Left lung (tissue), 4 donors: ENCODE measurements at regions not wholly inside any gene's neighbourhood (a gene's known extent, or its start where the extent isn't known, plus 50 kb on each side); places are given as distances from the start of the nearest gene placed in this dataset.

Source experiments
- ATAC-seq: fragments of 200-7000 bp; cut with Tn5 transposase; one replicate; pipeline ENCODE4 v1.9.1; 2020; ENCODE audit warnings: moderate library complexity
- DNase-seq, 4 donors: peaks; one replicate each; pipeline ENCODE4 v3.0.0-alpha.2; 2013 to 2020
- H3K27ac ChIP-seq, 2 donors: fragments of 200-600 bp; sonication (generic) in 1 of 2; one replicate each; pipeline versions ENCODE4 v1.5.0 to v1.8.0; 2020 to 2021
- H3K27me3 ChIP-seq, 2 donors: fragments of 200-600 bp; sonication (generic) in 1 of 2; one replicate each; pipeline versions ENCODE4 v1.5.0 to v1.8.0; 2020 to 2021
- H3K36me3 ChIP-seq, 2 donors: fragments of 200-600 bp; sonication (generic) in 1 of 2; one replicate each; pipeline versions ENCODE4 v1.5.0 to v1.8.0; 2020 to 2021
- H3K4me1 ChIP-seq, 2 donors: fragments of 200-600 bp; one replicate each; pipeline ENCODE4 v1.8.0; 2021
- H3K4me3 ChIP-seq, 2 donors: fragments of 200-600 bp; sonication (generic) in 1 of 2; one replicate each; pipeline versions ENCODE4 v1.5.0 to v1.8.0; 2020 to 2021; ENCODE audit warnings: mild to moderate bottlenecking in 1 of 2
- H3K9me3 ChIP-seq, 2 donors: fragments of 200-600 bp; sonication (generic) in 1 of 2; one replicate each; pipeline versions ENCODE4 v1.5.0 to v1.8.0; 2020 to 2021
- CTCF ChIP-seq, 2 donors: fragments of 200-600 bp; sonication (generic) in 1 of 2; IDR thresholded peaks; one replicate each; pipeline versions ENCODE4 v1.5.0 to v1.8.0; 2021; ENCODE audit warnings: antibody characterized with exemption in 2 of 2
- intact Hi-C, 2 donors: fragments of 100-400 bp; cut with DNase I; formaldehyde crosslinking; loops; one replicate each; pipeline versions ENCODE4 v1.11.2 to v1.14.2; 2022
- donor health status: DM: no; HTN: yes; CAD: no.
- donor health status: DM: no; HTN: no; CAD: no.

GRCh38 chrX:20438871-20439526, 172.3 kb upstream of the RPS6KA3 start:
- Histone ChIP-seq H3K4me1 (peaks cover 0 to 5% of the 10 kb centered on the region in 2 donors), H3K27me3 (peaks cover 0 to 4% of the 10 kb centered on the region in 2 donors), H3K36me3 (no peaks in the 10 kb centered on the region), H3K4me3 (no peak overlapping the region), H3K27ac (no peak overlapping the region), H3K9me3 (no peaks in the 10 kb centered on the region)
- ATAC-seq (no peak), DNase-seq (no peak)
- intact Hi-C loops, result no loop called here
- TF ChIP-seq CTCF (IDR thresholded peaks at IDR 0.05), result no peak

- Histone ChIP-seq H3K4me3 (no peak overlapping the region), H3K4me1 (peaks cover 0 to 5% of the 10 kb centered on the region in 2 donors), H3K9me3 (no peaks in the 10 kb centered on the region), H3K27ac (no peak overlapping the region), H3K36me3 (no peaks in the 10 kb centered on the region), H3K27me3 (peaks cover 0 to 4% of the 10 kb centered on the region in 2 donors)
- no peak for TF ChIP-seq CTCF (IDR thresholded peaks at IDR 0.05)
- ATAC-seq (no peak), DNase-seq (no peak)
- intact Hi-C loops, result no loop called here
These were observed 171.0 kb upstream of the RPS6KA3 start for GRCh38 chrX:20437683-20438082.

GRCh38 chrX:20435913-20436312, 169.2 kb upstream of the RPS6KA3 start:
- DNase-seq (no peak), ATAC-seq (no peak)
- Histone ChIP-seq H3K4me1 (no peaks in the 10 kb centered on the region), H3K27ac (no peak overlapping the region), H3K27me3 (peaks cover 0 to 10% of the 10 kb centered on the region in 2 donors), H3K9me3 (no peaks in the 10 kb centered on the region), H3K4me3 (no peak overlapping the region), H3K36me3 (no peaks in the 10 kb centered on the region)
- no peak for TF ChIP-seq CTCF (IDR thresholded peaks at IDR 0.05)
- intact Hi-C loops, result no loop called here

DNA sequence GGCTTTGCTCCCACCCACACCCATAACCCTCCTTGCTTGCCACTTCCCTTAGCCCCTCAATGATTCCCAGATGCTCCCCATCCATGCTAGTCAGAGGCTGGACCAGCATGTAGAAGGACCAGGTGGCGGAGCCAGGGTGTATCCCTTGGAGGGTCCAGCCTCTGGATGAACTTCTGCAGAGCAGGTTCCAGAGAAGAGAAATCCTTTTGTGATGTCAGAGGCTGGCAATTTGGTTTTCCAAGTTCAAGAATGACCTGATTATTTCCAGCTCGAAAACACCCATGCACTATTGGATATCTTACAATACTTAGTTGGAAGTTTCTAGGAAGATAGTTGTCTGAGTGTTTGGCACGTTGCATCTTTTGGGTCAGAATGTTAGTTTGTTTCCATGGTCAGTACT, 168.3 kb upstream of the RPS6KA3 start:
- no peak for TF ChIP-seq CTCF (IDR thresholded peaks at IDR 0.05)
- H3K36me3 ChIP-seq, result no peaks in the 10 kb centered on the region
- H3K4me3 ChIP-seq, result no peak overlapping the region
- no peaks in the 10 kb centered on the region for H3K4me1 ChIP-seq
- H3K27me3 ChIP-seq, result peaks cover 0 to 10% of the 10 kb centered on the region in 2 donors
- intact Hi-C loops, result no loop called here
- DNase-seq (no peak), ATAC-seq (no peak)
- H3K9me3 ChIP-seq, result no peaks in the 10 kb centered on the region
- no peak overlapping the region for H3K27ac ChIP-seq

GRCh38 chrX:20433388-20433775, 166.7 kb upstream of the RPS6KA3 start:
- no peaks in the 10 kb centered on the region for H3K36me3 ChIP-seq
- intact Hi-C loops, result no loop called here
- no peak for TF ChIP-seq CTCF (IDR thresholded peaks at IDR 0.05)
- ATAC-seq (no peak), DNase-seq (no peak)
- H3K27ac ChIP-seq, result no peak overlapping the region
- no peaks in the 10 kb centered on the region for H3K9me3 ChIP-seq
- H3K4me3 ChIP-seq, result no peak overlapping the region
- H3K4me1 ChIP-seq, result no peaks in the 10 kb centered on the region
- peaks cover 0 to 10% of the 10 kb centered on the region in 2 donors for H3K27me3 ChIP-seq
